Smooth muscle cell (in vitro differentiated cells): ENCODE measurements at regions not wholly inside any gene's neighbourhood (a gene's known extent, or its start where the extent isn't known, plus 50 kb on each side); places are given as distances from the start of the nearest gene placed in this dataset.

Experiments used
- DNase-seq: peaks from one replicate; lab custom pipeline; 2025; ENCODE audit not compliant: unreplicated experiment; lab: John Stamatoyannopoulos, UW
- H2AFZ ChIP-seq: fragments of 200-600 bp; sonication (generic); 2 replicates; pipeline ENCODE4 v1.6.0; 2016; ENCODE audit warnings: antibody characterized with exemption, low read depth, mild to moderate bottlenecking
- H3F3A ChIP-seq: fragments of 200-600 bp; sonication (generic); 2 replicates; pipeline ENCODE4 v1.6.0; 2017; ENCODE audit warnings: antibody characterized with exemption, low read depth
- H3K27ac ChIP-seq: fragments of 200-600 bp; sonication (generic); 2 replicates; pipeline ENCODE4 v1.5.1; 2016; ENCODE audit warnings: low read depth, mild to moderate bottlenecking
- H3K27me3 ChIP-seq: fragments of 200-600 bp; sonication (generic); 2 replicates; pipeline ENCODE4 v1.6.1; 2016; ENCODE audit warnings: low read depth, mild to moderate bottlenecking
- H3K36me3 ChIP-seq: fragments of 200-600 bp; sonication (generic); 2 replicates; pipeline ENCODE4 v1.5.1; 2016; ENCODE audit warnings: low read depth
- H3K4me1 ChIP-seq: fragments of 200-600 bp; sonication (generic); 2 replicates; pipeline ENCODE4 v1.5.1; 2016; ENCODE audit warnings: low read depth
- H3K4me2 ChIP-seq: fragments of 200-600 bp; sonication (generic); 2 replicates; pipeline ENCODE4 v1.6.0; 2016; ENCODE audit warnings: mild to moderate bottlenecking
- H3K4me3 ChIP-seq: fragments of 200-600 bp; sonication (generic); 2 replicates; pipeline ENCODE4 v1.5.1; 2016; ENCODE audit warnings: mild to moderate bottlenecking
- H3K79me2 ChIP-seq: fragments of 200-600 bp; sonication (generic); 2 replicates; pipeline ENCODE4 v1.6.0; 2016; ENCODE audit warnings: low read depth, mild to moderate bottlenecking
- H3K9ac ChIP-seq: fragments of 200-600 bp; sonication (generic); 2 replicates; pipeline ENCODE4 v1.6.0; 2016; ENCODE audit warnings: low read depth
- H3K9me3 ChIP-seq: fragments of 200-600 bp; sonication (generic); replicated peaks from 2 replicates; pipeline ENCODE4 v1.5.1; 2016; ENCODE audit warnings: low read depth
- H4K20me1 ChIP-seq: fragments of 200-600 bp; sonication (generic); 2 replicates; pipeline ENCODE4 v1.6.0; 2016; ENCODE audit warnings: low read depth
- WGBS: methylation state at CpG from one replicate; pipeline ENCODE4 v1.1.7; 2016; ENCODE audit warnings: low lambda C conversion rate; 5-methylcytosine and 5-hydroxymethylcytosine counted together
- TF ChIP-seq, protein P1 (sequence below): fragments of 200-600 bp; sonication (generic); IDR thresholded peaks from 2 replicates; pipeline ENCODE4 v1.5.1; 2017; ENCODE audit warnings: borderline replicate concordance, mild to moderate bottlenecking, antibody characterized with exemption; ENCODE audit not compliant: insufficient read depth, poor library complexity, severe bottlenecking

DNA sequence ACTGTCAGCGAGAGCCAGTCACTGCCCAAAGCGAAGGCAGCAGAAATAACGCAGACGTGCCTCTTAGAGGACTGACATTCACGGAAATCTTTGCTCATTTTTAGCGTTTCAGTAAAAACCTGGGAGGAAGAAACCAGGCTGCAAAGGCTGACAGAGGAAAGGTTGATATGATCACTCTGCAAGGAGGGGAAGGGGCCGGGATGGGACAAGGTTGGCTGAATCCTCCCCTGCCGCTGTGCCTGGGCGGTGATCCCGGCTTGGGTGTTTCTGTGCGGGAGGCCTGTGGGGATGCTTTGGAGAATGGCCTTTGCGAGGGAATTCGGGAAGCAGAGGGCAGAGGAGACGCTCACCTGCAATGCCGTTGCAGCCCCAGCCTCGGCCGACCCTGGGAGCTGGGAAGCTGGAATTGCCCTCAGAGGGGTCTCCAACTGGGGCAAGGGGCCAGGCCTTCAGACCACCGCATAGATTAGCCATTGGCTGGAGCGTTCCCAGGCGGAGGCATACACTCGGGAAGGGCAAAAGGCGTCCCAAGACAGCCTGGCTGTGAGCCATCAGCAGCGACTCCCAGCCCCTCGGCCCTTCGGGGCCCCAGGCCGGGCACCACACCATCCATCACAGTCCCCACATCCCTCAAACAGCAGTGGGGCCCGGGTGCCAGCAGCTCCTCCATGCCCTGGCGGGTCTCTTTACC is 111.7 kb upstream of the GPC1 start:
- WGBS, result 88% methylated on average over 26 of the region's 28 CpGs
- Histone ChIP-seq H4K20me1 (no peaks in the 10 kb centered on the region), H3F3A (peaks cover 6% of the 10 kb centered on the region), H3K4me3 (no peak overlapping the region), H3K4me2 (no peak overlapping the region), H3K9me3 (no peaks in the 10 kb centered on the region), H3K79me2 (no peaks in the 10 kb centered on the region), H3K4me1 (peaks cover 11% of the 10 kb centered on the region), H2AFZ (no peak overlapping the region), H3K27ac (no peak overlapping the region), H3K9ac (no peak overlapping the region), H3K36me3 (no peaks in the 10 kb centered on the region), H3K27me3 (no peaks in the 10 kb centered on the region)
- TF ChIP-seq, protein P1, sequence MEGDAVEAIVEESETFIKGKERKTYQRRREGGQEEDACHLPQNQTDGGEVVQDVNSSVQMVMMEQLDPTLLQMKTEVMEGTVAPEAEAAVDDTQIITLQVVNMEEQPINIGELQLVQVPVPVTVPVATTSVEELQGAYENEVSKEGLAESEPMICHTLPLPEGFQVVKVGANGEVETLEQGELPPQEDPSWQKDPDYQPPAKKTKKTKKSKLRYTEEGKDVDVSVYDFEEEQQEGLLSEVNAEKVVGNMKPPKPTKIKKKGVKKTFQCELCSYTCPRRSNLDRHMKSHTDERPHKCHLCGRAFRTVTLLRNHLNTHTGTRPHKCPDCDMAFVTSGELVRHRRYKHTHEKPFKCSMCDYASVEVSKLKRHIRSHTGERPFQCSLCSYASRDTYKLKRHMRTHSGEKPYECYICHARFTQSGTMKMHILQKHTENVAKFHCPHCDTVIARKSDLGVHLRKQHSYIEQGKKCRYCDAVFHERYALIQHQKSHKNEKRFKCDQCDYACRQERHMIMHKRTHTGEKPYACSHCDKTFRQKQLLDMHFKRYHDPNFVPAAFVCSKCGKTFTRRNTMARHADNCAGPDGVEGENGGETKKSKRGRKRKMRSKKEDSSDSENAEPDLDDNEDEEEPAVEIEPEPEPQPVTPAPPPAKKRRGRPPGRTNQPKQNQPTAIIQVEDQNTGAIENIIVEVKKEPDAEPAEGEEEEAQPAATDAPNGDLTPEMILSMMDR, result no peak
- DNase-seq, result no peak

- 91% methylated on average over 25 of the region's 25 CpGs for WGBS
- Histone ChIP-seq H3K4me1 (peaks cover 11% of the 10 kb centered on the region), H3F3A (peaks cover 6% of the 10 kb centered on the region), H3K9me3 (no peaks in the 10 kb centered on the region), H3K79me2 (no peaks in the 10 kb centered on the region), H4K20me1 (no peaks in the 10 kb centered on the region), H2AFZ (no peak overlapping the region), H3K27me3 (no peaks in the 10 kb centered on the region), H3K4me3 (no peak overlapping the region), H3K9ac (no peak overlapping the region), H3K27ac (no peak overlapping the region), H3K4me2 (no peak overlapping the region), H3K36me3 (no peaks in the 10 kb centered on the region)
- TF ChIP-seq, protein P1, result no peak
- no peak for DNase-seq
Observed at GRCh38 chr2:240324312-240325015, 111.0 kb upstream of the GPC1 start.

DNA sequence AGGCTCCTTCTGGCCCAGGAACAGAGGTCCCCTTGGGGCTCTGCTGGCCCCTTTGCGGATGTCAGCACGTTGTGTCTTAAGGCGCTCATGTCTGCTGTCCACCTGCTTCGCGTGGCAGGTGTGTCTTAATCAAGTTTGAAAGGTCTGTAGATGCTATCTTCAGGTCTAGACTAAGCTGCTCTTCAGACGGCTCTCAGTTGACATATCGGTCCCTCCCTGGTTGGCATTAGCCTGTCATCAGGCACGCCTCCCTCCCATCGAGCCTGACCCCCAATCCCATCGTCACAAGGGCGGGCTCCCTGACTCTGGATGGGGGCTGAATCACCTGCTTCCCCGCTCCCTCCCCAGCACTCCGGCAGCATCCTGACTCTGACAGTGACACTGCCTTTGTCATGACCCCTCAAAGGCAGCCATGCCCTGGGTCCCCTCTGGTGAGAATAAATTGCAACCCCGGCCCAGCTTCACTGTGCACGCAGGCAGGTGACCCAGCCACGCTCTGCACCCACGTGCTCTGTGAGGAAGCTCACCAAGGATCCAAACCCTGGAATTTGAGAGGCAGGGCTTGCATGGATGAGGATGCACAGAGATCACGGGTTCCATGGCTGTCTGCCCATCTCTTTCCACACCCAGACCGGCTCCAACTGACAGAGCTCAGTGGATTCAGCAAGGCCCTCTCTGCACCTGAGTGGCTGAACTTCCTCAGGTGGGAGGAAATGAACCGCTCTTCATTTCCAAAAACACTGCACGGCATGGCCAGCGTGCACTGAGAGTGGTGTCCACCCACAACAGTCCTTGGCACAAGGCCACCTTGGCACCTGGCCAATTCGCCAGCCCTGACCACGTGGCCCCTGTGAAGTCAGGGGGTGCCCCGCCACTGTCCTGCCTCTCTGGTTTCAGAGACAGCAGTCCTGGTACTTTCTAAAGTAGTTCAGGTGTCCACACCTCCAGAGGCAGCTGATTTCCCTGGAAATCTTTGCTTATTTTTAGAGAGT is 110.2 kb upstream of the GPC1 start:
- Histone ChIP-seq H3K9me3 (no peaks in the 10 kb centered on the region), H3K4me3 (no peak overlapping the region), H3K9ac (no peak overlapping the region), H4K20me1 (no peaks in the 10 kb centered on the region), H3K79me2 (no peaks in the 10 kb centered on the region), H3K36me3 (no peaks in the 10 kb centered on the region), H3K27ac (no peak overlapping the region), H3K4me1 (peaks cover 5% of the 10 kb centered on the region), H2AFZ (no peak overlapping the region), H3K27me3 (no peaks in the 10 kb centered on the region), H3K4me2 (no peak overlapping the region), H3F3A (no peaks in the 10 kb centered on the region)
- WGBS, result 92% methylated on average over 25 of the region's 25 CpGs
- DNase-seq, result no peak
- TF ChIP-seq, protein P1, result no peak
